ENCODE measurements at regions not wholly inside any gene's neighbourhood (a gene's known extent, or its start where the extent isn't known, plus 50 kb on each side); places are given as distances from the start of the nearest gene placed in this dataset.

- intact Hi-C loops (cut with DNase I) = no loop called here
- Histone ChIP-seq H3K4me3 (no peak overlapping the region), H3K4me1 (no peaks in the 10 kb centered on the region)
These were observed 175.6 kb downstream of the ANKRD50 start for GRCh38 chr4:124536946-124537345.

GRCh38 chr4:124537971-124538370 lies 174.6 kb downstream of the ANKRD50 start:
- no peak overlapping the region for H3K4me3 ChIP-seq
- no peak overlapping the region for H3K27ac ChIP-seq
- no peaks in the 10 kb centered on the region for H3K9me3 ChIP-seq
- no peak for TF ChIP-seq EP300 (IDR thresholded peaks at IDR 0.05)
- no peak for TF ChIP-seq POLR2A (IDR thresholded peaks at IDR 0.05)
- TF ChIP-seq CTCF (IDR thresholded peaks at IDR 0.05) = no peak
- no peak for TF ChIP-seq POLR2AphosphoS5 (IDR thresholded peaks at IDR 0.05)
- H3K4me1 ChIP-seq = no peaks in the 10 kb centered on the region
- no peaks in the 10 kb centered on the region for H3K27me3 ChIP-seq
- no peak for DNase-seq
- intact Hi-C loops (cut with DNase I) = no loop called here
- H3K36me3 ChIP-seq = no peaks in the 10 kb centered on the region

More at GRCh38 chr4:124536946-124537345, 175.6 kb downstream of the ANKRD50 start:
- 70 to 79% methylated on average over 4 of the region's 4 CpGs for WGBS, 2 donors
- TF ChIP-seq POLR2AphosphoS5 (IDR thresholded peaks at IDR 0.05) (no peak), EP300 (IDR thresholded peaks at IDR 0.05) (no peak), POLR2A (IDR thresholded peaks at IDR 0.05) (no peak), CTCF (IDR thresholded peaks at IDR 0.05) (no peak)
- DNase-seq = no peak
- no peaks in the 10 kb centered on the region for H3K27me3 ChIP-seq
- H3K27ac ChIP-seq = no peak overlapping the region
- H3K9me3 ChIP-seq = no peaks in the 10 kb centered on the region
- no peaks in the 10 kb centered on the region for H3K36me3 ChIP-seq

GRCh38 chr4:124540014-124540413 lies 172.5 kb downstream of the ANKRD50 start:
- no peak for DNase-seq
- 82 to 83% methylated on average over 3 of the region's 3 CpGs for WGBS, 2 donors
- Histone ChIP-seq H3K27me3 (no peaks in the 10 kb centered on the region), H3K36me3 (no peaks in the 10 kb centered on the region), H3K4me3 (no peak overlapping the region), H3K4me1 (no peaks in the 10 kb centered on the region), H3K9me3 (no peaks in the 10 kb centered on the region), H3K27ac (no peak overlapping the region)
- intact Hi-C loops (cut with DNase I) = no loop called here
- TF ChIP-seq CTCF (IDR thresholded peaks at IDR 0.05) = no peak
- TF ChIP-seq POLR2AphosphoS5 (IDR thresholded peaks at IDR 0.05) = no peak
- no peak for TF ChIP-seq EP300 (IDR thresholded peaks at IDR 0.05)
- TF ChIP-seq POLR2A (IDR thresholded peaks at IDR 0.05) = no peak

GRCh38 chr4:124541652-124542420 lies 170.7 kb downstream of the ANKRD50 start:
- H3K36me3 ChIP-seq = no peaks in the 10 kb centered on the region
- DNase-seq = no peak
- H3K27ac ChIP-seq = no peak overlapping the region
- no peak overlapping the region for H3K4me3 ChIP-seq
- WGBS, 2 donors = 62 to 87% methylated on average over 4 of the region's 4 CpGs
- intact Hi-C loops (cut with DNase I) = no loop called here
- H3K27me3 ChIP-seq = no peaks in the 10 kb centered on the region
- TF ChIP-seq EP300 (IDR thresholded peaks at IDR 0.05) (no peak), CTCF (IDR thresholded peaks at IDR 0.05) (no peak), POLR2A (IDR thresholded peaks at IDR 0.05) (no peak)
- no peaks in the 10 kb centered on the region for H3K9me3 ChIP-seq
- no peaks in the 10 kb centered on the region for H3K4me1 ChIP-seq

- Histone ChIP-seq H3K27ac (no peak overlapping the region), H3K4me1 (no peaks in the 10 kb centered on the region), H3K27me3 (no peaks in the 10 kb centered on the region), H3K36me3 (no peaks in the 10 kb centered on the region), H3K9me3 (no peaks in the 10 kb centered on the region), H3K4me3 (no peak overlapping the region)
- no peak for TF ChIP-seq POLR2AphosphoS5 (IDR thresholded peaks at IDR 0.05)
- TF ChIP-seq POLR2A (IDR thresholded peaks at IDR 0.05) = no peak
- TF ChIP-seq CTCF (IDR thresholded peaks at IDR 0.05) = no peak
- TF ChIP-seq EP300 (IDR thresholded peaks at IDR 0.05) = no peak
- WGBS, 2 donors = 91 to 92% methylated on average over 8 of the region's 8 CpGs
- intact Hi-C loops (cut with DNase I) = no loop called here
- DNase-seq = no peak
These were observed 156.6 kb downstream of the ANKRD50 start for GRCh38 chr4:124555959-124556358.

All from sigmoid colon (tissue), 6 donors.